ENCODE measurements at regions not wholly inside any gene's neighbourhood (a gene's known extent, or its start where the extent isn't known, plus 50 kb on each side); places are given as distances from the start of the nearest gene placed in this dataset.
A peak's percentile ranks its signal among the peaks of the same experiment; 100 is the strongest.

DNA sequence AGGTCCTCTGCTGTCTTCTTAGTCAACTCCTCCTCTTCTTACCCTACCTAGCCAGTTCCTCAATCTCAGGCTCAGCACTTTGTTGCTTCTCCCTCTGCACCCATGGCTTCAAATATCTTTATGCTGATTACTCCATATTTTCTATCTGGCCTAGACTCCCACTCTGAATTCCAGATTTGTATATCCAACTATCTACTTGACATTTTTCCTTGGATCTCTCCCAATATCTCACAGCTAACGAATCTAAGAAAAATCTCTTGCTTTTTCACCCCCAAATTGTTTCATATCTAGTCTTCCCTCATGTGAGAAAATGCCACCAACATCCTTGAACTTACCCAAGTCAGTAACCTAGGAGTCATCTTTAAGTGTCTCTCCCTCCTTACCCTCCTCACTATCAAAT lies 176.4 kb upstream of the ERCC4 start:
- DNase-seq, result no peak

DNA sequence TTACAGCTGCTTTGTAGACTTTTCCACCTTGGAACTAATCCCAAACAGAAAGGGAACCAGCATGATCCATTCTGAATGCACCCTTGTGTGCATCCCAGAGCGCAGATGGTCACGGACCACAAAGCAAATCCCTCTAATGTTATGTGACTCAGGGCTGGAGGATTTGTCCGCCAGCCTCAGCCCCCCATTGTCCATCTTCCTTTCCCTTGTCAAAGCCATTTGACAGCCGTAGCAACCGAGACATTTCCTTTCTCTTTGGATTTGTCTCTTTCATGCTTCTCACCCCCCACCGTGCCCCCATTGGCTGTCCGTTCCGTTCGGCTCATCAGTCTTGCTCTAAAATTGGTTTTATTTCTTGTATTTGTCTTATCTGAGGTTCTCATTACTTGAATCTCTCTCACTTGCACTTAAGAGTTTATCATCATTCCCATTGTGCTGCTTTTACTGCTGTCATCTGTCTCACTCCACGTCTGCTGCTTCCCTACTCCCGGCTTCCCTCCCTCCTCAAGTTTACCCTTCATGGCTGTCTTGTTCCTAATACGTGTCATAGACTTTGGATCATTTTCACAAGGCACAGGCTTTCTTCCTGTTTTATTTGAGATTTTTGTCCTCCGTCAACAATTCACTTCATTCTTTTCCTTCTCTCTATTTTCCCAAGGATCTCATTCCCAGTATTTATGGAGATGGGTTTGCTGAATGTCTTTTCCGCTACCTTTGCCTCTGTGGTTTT lies 163.4 kb upstream of the ERCC4 start:
- DNase-seq, result no peak

DNA sequence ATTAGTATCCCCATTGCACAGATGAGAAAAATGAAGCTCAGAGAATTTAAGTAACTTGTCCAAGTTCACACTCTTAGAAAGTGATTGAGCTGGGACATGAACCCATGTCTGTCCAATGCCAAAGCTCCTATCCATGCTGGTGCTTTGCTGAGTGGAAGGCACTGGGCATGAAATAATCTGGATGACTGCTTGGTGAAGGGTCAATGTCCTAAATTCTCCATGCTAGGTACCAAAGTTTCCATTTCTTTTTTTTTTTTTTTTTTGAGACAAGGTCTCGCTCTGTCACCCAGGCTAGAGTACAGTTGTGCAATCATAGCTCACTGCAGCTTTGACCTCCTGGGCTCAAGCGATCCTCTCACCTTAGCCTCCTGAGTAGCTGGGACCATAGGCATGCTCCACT lies 153.6 kb upstream of the ERCC4 start:
- DNase-seq, result no peak

DNA sequence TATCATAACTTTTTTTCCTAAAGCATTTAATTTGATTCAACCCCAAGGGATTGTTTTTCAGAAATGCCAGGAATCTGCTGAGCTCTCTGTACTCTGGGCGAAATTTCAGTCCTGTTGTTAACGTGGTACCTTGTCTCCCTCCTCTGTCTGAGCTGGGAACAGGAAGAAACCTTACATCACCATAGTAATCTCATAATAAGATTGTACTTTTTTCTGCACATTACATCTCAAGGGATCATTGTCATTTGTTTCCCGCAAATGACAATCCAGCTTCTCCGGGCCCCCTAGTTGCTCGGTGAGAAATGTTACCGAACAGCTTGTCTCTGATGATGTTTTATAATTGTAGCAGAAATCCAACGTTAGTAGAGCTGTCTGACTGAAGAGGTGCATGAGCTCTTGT lies 152.7 kb upstream of the ERCC4 start:
- DNase-seq, result no peak

DNA sequence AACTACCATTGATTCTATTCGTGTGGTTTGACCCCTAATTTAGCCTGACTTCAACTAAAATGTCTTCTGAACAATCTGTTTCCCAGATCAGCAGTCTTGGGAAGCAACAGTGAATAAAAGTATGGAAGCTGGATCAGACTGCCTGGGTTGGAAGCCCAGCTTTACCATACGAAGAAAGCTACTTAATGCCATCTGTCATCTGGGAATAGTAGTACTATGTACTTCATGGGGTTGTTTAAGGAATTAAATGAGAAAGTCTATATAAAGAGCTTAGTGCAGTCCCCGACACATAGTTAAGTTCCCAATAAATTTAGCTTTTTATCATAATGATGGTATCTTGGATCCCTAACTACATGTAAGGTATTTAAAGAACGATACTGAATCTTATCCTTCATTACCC lies 151.5 kb upstream of the ERCC4 start:
- DNase-seq, result no peak

DNA sequence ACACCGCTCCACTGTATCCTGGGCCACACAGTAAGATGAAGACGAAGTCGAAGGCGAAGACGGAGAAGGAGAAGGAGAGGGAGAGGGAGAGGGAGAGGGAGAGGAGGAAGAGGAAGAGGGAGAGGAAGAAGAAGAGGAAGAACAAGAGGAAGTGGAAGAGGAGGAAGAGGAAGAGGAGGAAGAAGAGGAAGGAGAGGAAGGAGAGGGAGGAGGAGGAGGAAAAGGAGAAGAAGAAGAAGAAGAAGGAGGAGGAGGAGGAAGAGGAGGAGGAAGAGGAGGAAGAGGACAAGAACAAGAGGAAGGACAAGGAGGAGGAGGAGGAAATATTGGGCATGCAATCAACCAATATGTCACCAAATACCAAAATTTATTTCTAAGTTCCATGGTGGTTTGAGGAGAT lies 149.5 kb upstream of the ERCC4 start:
- DNase-seq, result no peak

DNA sequence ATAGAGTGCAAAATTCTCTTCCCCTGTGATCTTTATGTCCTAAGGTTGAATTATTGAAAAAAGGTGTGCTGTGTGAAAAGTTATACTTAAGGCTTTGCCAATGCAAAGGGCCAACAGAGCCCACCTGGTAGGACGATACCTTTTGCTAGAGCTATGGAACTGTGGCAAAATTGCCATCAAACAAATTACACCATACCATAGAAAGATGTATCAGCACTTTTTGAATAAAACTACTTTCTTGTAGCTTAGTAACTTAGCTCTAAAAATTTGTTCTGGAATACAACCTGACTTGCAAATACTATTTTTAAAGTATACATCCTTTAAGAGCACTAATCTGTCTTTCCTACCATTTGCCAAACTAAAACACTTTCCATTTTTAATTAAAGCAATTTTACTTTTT lies 147.2 kb upstream of the ERCC4 start:
- no peak for DNase-seq

DNA sequence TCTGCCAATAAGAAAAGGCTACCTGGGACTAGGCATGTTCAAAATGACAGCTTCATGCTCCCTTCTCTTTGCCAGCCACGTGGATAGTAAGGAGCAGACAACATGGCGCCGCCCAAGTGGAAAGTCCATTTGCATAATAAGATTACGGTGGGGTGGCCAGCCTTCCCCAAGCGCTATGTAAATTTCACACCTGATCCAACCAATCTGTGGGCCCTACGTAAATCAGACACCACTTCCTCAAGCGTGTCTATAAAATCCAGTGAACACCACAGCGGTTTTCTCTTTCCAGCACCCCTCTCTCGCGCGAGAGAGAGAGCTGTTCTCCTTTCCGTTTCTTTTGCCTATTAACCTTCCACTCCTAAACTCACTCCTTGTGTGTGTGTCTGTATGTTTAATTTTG lies 140.3 kb upstream of the ERCC4 start:
- peak; percentile 64 for DNase-seq

DNA sequence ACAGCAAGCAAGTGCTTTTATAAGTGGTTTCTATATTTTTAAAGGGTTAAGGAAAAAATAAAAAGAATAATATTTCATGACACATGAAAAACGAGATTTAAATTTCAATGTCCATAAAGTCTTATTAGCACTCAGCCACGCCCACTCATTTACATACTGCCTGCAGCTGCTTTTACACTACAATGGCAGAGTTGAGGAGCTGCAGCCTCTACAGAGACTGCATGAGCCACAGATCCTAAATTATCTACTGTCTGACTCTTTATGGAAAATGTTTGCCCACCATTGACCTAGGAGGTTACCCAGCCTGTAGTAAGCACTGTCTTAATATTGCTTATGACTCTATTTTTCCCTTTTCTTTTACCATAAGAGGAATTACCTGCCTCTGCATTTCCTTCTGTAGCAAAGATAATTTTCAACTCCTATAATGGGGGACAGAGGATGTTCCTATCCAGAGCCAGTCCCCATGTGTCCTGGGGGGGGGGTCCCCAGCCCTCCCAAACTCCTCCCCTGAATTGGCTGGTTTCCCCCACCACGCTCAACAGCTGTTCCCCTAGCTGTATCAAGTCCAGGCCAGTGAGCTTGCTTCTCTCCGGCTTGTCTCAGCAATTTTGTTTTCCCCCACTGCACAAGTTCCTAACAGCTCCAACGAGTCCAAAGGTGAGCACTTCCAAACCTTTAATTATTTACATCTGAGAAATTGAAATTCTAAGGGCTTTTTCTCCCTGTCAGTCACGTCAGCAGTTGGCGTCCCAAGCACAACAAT lies 139.4 kb upstream of the ERCC4 start:
- DNase-seq, result no peak

DNA sequence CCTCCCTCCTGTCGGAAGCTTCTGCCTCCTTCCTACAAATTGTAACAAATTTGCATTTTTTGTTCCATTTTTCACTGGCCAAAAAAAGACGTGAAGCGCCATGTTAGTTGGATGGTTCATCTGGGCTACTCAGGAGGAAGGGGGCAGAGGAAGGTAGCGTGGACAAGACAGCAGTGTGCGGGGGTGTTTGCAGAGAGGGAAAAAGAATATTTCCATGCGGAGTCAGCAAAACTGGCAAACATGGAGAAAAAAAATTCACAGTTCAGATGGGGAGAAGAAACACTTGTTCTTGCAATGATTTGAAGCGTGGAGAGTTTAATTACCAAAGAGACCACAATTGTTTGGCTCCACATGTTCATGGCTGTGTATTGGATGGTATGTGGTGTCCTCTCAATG lies 138.8 kb upstream of the ERCC4 start:
- DNase-seq, result no peak

DNA sequence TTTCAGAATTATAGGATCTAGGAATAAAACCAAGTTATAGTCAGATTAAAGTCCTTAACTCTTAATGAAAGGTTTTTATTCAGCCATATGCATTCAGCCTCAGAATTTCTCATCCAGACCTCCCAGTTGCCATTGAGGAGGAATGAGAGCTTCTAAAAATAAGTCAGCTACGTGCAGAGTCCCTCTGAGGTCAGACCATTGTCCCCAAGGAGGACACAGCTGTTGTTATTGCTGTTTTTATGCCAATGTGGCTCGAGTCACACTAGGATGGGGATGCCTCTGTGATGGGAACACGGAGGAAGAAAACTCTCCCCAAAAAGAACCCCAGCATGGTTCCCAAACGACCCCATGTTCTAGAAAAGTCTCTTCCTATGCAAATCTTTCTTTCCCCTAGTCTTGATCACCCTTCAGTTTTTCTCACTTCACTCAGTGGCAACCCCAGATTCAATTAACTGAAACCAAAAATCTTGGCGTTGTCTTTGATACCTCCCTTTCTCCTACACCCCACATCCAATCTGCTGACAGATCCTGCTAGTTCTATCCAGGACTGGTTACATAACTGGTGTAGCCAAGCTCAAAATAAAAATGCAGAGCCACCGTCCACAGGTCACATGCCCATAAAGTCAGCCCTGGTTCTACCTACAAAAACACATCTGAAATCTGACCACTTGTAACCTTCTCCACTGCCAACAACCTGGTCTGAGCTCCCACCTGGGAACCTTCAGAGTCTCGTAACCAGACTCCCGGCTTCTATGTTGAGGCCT lies 138.2 kb upstream of the ERCC4 start:
- no peak for DNase-seq

DNA sequence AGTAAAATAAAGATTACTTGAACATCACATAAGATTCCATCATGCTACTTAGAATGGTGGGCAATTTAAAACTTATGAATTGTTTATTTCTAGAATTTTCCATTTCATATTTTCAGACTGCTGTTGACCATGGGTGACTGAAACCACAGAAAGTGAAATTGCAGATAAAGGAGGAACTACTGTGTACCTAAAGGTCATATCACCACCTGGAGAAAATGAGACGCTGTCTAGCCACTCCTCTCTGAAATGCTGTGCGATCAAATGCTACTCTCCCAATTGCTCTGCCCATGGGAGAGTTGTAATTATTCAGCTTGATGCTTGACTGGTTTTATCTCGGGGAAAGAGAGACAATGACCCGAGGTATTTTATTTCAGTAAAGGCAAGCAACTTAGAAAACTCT lies 128.9 kb upstream of the ERCC4 start:
- DNase-seq, result no peak

DNA sequence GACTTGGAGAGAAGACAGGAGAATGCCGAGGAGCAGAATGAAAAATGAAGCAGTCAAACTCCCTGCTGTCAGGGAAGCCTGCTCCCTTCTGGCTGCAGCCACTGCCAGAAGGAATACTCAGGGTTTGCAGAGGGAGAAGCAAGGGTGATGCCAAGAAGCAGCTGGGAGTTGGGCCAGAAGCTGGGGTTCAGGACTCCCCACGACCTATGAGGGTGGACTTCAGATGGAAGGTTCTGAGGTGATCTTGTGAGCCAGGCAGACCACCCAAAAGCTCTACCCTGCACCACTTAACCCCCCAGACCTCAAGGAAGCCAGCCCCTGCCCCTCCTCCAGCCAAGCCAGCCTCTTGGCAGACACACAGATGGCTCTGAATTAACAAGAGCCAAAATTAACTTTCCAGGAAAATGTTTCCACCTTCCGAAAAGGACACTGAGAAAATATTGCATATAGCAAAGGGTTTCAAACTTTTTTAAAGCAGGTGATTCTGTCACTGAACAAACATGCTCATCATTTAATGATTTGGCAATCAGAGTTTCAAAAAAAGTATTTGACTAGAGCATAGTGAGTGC lies 126.0 kb upstream of the ERCC4 start:
- no peak for DNase-seq

DNA sequence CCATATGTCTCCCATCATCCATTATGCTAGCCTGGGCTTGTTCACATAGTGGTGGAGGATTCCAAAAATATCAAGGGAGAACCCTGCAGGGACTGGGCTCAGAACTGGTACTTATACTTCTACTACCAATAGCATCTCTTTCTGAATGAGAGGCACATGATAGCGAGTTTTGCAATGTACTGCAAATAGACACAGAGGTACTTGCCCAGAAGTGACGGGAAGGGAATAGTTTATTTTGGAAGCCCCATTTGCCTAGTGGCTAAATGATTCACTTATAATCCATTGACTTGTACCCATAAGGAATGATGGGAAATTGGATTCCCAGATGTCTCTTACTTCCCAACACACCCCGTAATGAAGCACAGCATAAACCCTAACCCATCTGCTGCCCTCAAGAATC lies 124.8 kb upstream of the ERCC4 start:
- DNase-seq, result no peak

DNA sequence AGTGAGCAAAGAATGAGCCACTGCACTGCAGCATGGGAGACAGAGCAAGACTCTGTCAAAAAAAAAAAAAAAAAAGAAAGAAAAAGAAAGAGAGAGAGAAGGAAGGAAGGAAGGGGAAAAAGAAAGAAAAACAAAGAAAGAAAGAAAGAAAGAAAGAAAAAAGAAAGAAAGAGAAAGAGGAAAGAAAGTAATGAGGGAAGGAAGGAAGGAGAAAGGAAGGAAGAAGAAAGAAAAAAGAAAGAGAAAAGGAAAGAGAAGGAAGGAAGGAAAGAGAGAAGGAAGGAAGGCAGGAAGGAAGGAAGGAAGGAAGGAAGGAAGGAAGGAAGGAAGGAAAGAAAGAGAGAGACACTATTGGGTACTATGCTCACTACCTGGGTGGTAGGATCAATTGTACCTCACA lies 122.2 kb upstream of the ERCC4 start:
- no peak for DNase-seq

DNA sequence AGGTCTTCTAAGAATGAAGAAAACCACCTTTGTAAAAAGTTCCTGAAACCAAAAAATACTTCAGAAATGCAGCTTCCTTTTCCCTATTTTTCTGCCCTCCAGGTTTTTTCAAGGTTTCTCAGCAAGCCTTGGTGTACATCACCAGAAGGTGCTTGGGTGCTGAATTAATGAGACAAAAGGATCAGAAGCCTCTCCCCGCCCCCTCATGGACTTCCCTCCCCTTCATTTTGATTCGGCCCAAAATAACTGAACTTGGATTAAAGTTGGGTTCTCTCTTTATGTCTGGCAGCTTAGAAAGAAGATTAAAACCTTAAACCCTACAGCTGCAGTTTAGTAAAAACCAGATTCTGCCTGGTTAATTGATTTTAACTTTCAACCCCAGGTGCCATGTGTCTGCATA lies 121.7 kb upstream of the ERCC4 start:
- DNase-seq, result no peak

DNA sequence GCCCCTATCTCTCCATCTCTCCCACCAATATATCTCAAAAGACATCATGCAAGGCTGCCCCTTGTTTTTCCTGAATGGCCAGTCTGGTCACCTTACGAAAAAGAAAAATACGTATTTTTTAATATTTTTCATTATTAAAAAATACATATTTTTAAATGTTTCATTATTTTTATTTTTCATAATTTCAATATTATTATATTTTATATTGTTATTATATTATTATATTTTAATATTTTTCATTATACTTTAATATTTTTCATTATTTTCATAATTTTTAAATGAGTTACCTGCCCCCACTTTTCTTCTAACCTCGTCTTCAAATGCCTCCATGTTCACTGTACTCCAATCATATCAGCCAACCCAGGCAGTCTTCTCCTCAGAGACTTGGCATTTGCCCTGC lies 116.0 kb upstream of the ERCC4 start:
- no peak for DNase-seq

DNA sequence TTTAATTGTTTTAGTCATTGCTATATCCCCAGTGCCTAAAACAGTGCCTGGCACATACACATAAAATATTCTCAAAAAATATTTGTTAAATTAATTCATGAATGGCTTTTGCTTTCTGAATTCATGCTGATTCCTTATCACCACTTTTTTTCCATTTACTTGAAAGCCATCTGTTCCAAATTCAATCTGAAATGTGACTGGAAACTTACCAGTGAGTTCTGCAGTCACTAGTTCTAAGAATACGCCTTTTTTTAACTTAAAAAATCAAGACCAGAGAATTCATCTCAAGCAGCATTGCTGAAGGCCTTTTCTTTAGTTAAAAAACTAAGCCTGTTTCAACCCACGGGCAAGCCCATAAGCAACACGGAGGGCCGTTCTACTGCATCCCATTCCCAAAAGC lies 114.0 kb upstream of the ERCC4 start:
- no peak for DNase-seq

DNA sequence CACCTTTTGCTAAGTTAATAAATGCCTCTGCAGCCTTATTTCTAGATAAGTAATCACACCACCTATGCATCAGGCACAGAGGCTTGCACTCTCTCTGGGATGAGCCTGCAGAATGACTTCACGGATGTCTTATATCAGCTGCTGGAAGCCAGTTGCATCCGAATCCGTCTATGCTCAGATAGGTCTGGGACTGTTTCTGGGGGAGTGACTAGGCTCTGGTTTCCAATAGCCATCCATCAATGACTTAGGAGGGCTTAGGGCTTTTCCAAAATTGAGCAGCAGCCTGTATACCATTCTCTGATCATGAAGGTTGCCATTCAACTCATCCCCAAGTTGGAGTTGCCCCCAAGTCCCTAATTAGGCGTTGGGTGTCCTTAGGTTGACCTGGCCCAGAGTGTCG lies 113.3 kb upstream of the ERCC4 start:
- DNase-seq, result no peak

DNA sequence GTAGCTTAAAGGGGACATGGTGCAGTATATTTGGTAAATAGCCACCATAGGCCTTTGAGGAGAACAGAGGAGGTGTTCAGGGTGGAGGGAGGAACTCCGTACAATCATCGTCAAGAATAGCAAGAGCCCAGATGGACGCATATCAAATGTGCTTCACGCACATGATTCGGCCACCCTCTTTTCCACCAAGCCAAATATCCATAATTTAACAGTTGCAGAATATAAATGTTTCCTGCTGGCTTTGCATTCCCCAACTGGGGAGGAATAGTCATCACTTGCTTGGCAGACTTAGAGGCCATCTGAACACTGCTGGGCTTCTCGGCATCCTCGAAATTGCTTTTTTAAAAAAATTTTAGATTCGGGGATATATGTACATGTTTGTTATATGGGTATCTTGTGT lies 111.9 kb upstream of the ERCC4 start:
- DNase-seq, result no peak

DNA sequence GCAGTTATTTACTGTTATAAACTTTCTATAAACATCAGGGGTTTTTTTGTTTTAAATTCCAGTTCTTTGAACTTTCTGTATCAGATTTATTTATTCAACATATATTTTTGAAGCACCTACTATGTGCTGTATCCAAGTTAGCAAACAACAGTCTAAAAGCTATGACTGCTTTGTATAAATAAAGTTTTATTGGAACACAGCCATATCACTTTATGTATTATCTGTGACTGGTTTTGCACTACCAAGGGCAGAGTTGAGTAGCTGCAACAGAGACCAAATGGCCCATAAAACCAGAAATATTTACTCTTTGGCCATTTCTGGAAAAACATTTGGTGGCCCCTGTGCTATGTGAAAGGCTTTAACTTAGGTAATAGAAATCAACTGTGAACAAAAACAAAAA lies 110.2 kb upstream of the ERCC4 start:
- DNase-seq, result no peak

DNA sequence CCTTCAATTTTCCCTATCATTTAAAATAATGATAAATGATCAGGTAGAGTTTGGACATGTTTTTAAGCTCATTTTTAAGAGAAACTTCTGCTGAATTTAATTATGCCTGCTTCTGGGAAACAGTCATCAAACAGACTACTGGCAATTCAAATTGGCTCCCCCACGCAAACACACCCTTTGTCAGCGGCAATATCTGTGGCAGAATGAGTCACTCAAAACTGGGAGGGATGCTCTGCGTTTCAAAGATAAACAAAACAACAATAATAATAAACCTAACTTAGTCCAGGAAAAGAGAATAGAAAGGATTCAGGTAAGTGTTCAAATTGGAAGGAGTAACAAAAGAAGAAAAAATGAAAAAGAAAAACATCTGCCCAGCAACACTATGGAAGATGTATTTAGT lies 108.1 kb upstream of the ERCC4 start:
- DNase-seq, result no peak

DNA sequence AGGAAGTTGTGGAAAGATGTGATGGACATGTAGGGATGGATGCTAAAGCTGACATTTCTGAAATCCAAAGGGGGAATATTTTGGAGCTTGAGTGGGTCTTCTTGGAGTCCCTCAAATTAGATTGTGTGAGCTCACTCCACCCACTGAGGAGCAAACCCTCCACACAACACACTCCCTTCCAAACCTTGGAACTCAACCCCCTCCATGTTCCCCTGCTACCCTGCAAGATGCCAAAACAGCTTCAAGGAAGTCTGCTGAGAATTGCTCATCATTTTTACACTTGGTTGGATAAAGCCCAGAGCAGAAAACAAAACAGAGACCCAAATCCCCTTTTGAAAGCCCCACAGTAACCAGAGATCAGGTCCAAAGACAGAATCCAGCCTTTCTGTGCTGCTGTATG lies 103.3 kb upstream of the ERCC4 start:
- no peak for DNase-seq

DNA sequence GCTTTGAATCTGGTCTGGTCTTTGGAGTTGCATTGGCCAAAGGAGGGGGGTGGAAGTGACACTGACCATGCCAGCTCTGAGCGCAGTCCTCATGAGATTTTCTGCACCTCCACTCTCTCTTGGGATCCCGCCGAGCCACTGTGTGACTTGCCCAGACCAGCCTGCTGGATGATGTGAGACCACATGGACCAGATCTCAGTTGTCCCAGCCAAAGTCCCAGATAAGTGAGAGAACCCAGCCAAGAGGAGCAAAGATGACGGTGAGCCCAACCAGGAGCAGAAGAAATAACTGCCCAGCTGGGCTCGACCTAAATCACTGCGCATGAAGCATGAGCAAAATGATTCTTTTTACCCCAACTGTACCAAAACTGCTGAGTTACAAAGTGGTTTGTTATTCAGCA lies 96.5 kb upstream of the ERCC4 start:
- DNase-seq, result no peak

Data from NCI-H524 treated with DMSO at 0.1 percent for 48 hours (cell line).